ENCODE measurements at regions not wholly inside any gene's neighbourhood (a gene's known extent, or its start where the extent isn't known, plus 50 kb on each side); places are given as distances from the start of the nearest gene placed in this dataset.

GRCh38 chrX:140292961-140293360, 211.9 kb downstream of the SOX3 start:
- TF ChIP-seq ZNF274 (IDR thresholded peaks at IDR 0.05; ENCODE audit: low read depth, low read length) (no peak), SUZ12 (IDR thresholded peaks at IDR 0.05; ENCODE audit: extremely low read depth, insufficient read depth, insufficient read length) (no peak)

Data from NT2/D1 (cell line).